ENCODE measurements at regions not wholly inside any gene's neighbourhood (a gene's known extent, or its start where the extent isn't known, plus 50 kb on each side); places are given as distances from the start of the nearest gene placed in this dataset.

DNA sequence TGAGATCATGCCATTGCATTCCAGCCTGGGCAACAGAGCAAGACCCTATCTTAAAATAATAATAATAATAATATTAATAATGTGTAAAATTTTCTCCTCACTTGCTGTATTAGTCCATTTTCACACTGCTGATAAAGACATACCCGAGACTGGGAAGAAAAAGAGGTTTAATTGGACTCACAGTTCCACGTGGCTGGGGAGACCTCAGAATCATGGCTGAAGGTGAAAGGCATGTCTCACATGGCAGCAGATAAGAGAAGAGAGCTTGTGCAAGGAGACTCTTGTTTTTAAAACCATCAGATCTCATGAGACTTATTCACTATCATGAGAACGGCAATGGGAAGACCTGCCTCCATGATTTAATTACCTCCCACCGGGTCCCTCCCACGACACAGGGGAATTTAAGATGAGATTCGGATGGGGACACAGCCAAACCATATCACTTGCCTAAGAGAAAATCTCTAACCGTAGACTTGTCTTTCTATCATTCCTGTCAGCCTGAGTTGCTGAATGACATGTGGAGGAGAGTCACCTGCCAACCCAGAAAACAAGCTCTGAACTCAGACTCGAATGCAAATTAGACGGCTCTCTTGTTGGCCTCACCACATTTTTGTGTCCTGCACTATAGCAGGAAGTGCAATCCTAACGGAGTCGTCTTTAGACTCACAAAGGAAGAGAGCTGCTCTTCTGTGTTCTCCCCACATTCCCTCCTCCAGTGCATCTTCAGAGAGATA is 51.9 kb upstream of the DCTD start (continued):
- TF ChIP-seq SAFB (IDR thresholded peaks at IDR 0.05; ENCODE audit: borderline replicate concordance, low read depth, low read length) (no peak), ZNF12 (CRISPR knock-in tag; IDR thresholded peaks at IDR 0.05) (no peak), PKNOX1 (IDR thresholded peaks at IDR 0.05) (peak; percentile 55), KLF16 (IDR thresholded peaks at IDR 0.05) (0 out of 2 replicates have a peak, but pooled peaks have one; percentile 9), KDM5B (IDR thresholded peaks at IDR 0.05; ENCODE audit: insufficient replicate concordance, low read depth, low read length) (peak; percentile 5), STAT5B (CRISPR knock-in tag; IDR thresholded peaks at IDR 0.05) (no peak)

DNA sequence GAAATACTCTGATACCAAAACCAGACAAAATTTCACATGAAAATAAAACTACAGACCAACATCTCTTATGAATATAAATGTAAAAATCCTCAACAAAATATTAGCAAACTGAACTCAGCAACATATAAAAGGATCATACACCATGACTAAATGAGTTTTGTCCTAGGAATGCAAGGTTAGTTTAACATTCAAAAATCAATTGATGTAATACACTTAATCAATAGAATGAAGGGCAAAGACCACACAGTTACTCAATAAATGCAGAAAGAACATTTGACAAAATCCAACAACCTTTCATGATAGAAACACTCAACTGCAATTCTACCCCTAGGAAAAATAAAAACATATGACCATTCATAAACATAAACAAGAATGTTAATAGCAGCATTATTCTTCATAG is 50.2 kb upstream of the DCTD start:
- Histone ChIP-seq H4K20me1 (replicated peaks; ENCODE audit: control insufficient read depth, insufficient read depth, low read length) (no peaks in the 10 kb centered on the region), H3K36me3 (ENCODE audit: control insufficient read depth, insufficient read depth, low read length) (no peaks in the 10 kb centered on the region; the same call in 2 of the 3 replicates), H3K9me3 (replicated peaks; ENCODE audit: control insufficient read depth, insufficient read depth, low read depth, low read length) (peaks cover 3% of the 10 kb centered on the region; the same call in 1 of the 2 replicates), H3K27ac (ENCODE audit: extremely low read depth, low read depth, low read length) (no peak overlapping the region), H3K79me2 (ENCODE audit: control insufficient read depth, insufficient read depth, low read length) (no peaks in the 10 kb centered on the region), H3K4me3 (no peak overlapping the region), H3K4me2 (ENCODE audit: insufficient read depth, low read length) (no peak overlapping the region), H3K9me1 (ENCODE audit: control insufficient read depth, insufficient read depth, low read length) (no peaks in the 10 kb centered on the region), H3K27me3 (ENCODE audit: control insufficient read depth in 2 of 2, insufficient read depth in 2 of 2, low read length in 2 of 2) (no peaks in the 10 kb centered on the region), H3K4me1 (replicated peaks in 1 of 2; ENCODE audit: control insufficient read depth in 2 of 2, insufficient read depth in 2 of 2, low read length in 2 of 2) (peaks cover 8 to 9% of the 10 kb centered on the region in 2 experiments), H2AFZ (ENCODE audit: low read depth, low read length) (no peak overlapping the region), H3K9ac (ENCODE audit: insufficient read depth in 1 of 2, low read depth in 2 of 2, low read length in 2 of 2) (no peak overlapping the region)
- DNase-seq (ENCODE audit: extremely low read depth in 1 of 4, low spot score in 3 of 4) (no peak), FAIRE-seq (no peak), ATAC-seq (no peak)
- intact Hi-C loops (cut with micrococcal nuclease) (no loop called here), in situ Hi-C loops (cut with MboI) (no loop called here)
- POLR2A ChIA-PET, result interaction anchor here (0.6 kb wide), 1 partner anchor 25 kb away, joined by 3 read pairs; no protein-coding TSS in a partner anchor
- TF ChIP-seq, protein P1, sequence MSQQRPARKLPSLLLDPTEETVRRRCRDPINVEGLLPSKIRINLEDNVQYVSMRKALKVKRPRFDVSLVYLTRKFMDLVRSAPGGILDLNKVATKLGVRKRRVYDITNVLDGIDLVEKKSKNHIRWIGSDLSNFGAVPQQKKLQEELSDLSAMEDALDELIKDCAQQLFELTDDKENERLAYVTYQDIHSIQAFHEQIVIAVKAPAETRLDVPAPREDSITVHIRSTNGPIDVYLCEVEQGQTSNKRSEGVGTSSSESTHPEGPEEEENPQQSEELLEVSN (IDR thresholded peaks at IDR 0.05; ENCODE audit: borderline replicate concordance in 1 of 2, extremely low read depth in 1 of 2, insufficient read depth in 1 of 2, insufficient read length in 1 of 2, low read depth in 1 of 2, low read length in 1 of 2, poor library complexity in 1 of 2, severe bottlenecking in 1 of 2), result no peak
- TF ChIP-seq SMARCA5 (IDR thresholded peaks at IDR 0.05) (no peak), NR2C2 (CRISPR knock-in tag; IDR thresholded peaks at IDR 0.05) (no peak), NR2C2 (tag; IDR thresholded peaks at IDR 0.05) (no peak), ZNF324 (CRISPR knock-in tag; IDR thresholded peaks at IDR 0.05) (peak; percentile 84)
- no TSS peak for BruUV-seq (replicated peaks)
- CTCF ChIA-PET (ENCODE audit: low intra/inter-chr PET ratio), result no interaction called here

Measured in K562 (cell line).